HG02840 (cell line): ENCODE measurements at regions not wholly inside any gene's neighbourhood (a gene's known extent, or its start where the extent isn't known, plus 50 kb on each side); places are given as distances from the start of the nearest gene placed in this dataset.

Experiments
- ATAC-seq: cut with Tn5 transposase; IDR thresholded peaks from one replicate; pipeline ENCODE4 v1.9.1; 2021; ENCODE audit warnings: mild to moderate bottlenecking, moderate library complexity, moderate number of reproducible peaks; ENCODE audit not compliant: unreplicated experiment, low FRiP score

GRCh38 chr7:25821225-25821624 is 330.8 kb upstream of the NFE2L3 start:
- ATAC-seq, result no peak

GRCh38 chr7:25822823-25823222 is 329.2 kb upstream of the NFE2L3 start:
- no peak for ATAC-seq

GRCh38 chr7:25823571-25823970 is 328.4 kb upstream of the NFE2L3 start:
- ATAC-seq, result no peak

GRCh38 chr7:25828468-25828867 is 323.5 kb upstream of the NFE2L3 start:
- ATAC-seq, result no peak

- ATAC-seq, result no peak
Measured at GRCh38 chr7:25829663-25830062, 322.3 kb upstream of the NFE2L3 start.

GRCh38 chr7:25830215-25830614 is 321.8 kb upstream of the NFE2L3 start:
- no peak for ATAC-seq

GRCh38 chr7:25831062-25831691 is 320.8 kb upstream of the NFE2L3 start:
- no peak for ATAC-seq

GRCh38 chr7:25831831-25832411 is 320.1 kb upstream of the NFE2L3 start:
- ATAC-seq, result no peak

- ATAC-seq, result no peak
Measured at GRCh38 chr7:25832456-25832855, 319.5 kb upstream of the NFE2L3 start.

- no peak for ATAC-seq
Measured at GRCh38 chr7:25832929-25833328, 319.1 kb upstream of the NFE2L3 start.

- ATAC-seq, result no peak
Measured at GRCh38 chr7:25834050-25834449, 317.9 kb upstream of the NFE2L3 start.

GRCh38 chr7:25835197-25835596 is 316.8 kb upstream of the NFE2L3 start:
- no peak for ATAC-seq

GRCh38 chr7:25839084-25839769 is 312.8 kb upstream of the NFE2L3 start:
- ATAC-seq, result no peak

GRCh38 chr7:25840209-25840792 is 311.7 kb upstream of the NFE2L3 start:
- no peak for ATAC-seq

- no peak for ATAC-seq
Measured at GRCh38 chr7:25841575-25841974, 310.4 kb upstream of the NFE2L3 start.

GRCh38 chr7:25842201-25842733 is 309.7 kb upstream of the NFE2L3 start:
- no peak for ATAC-seq

- ATAC-seq, result no peak
Measured at GRCh38 chr7:25843467-25843866, 308.5 kb upstream of the NFE2L3 start.

GRCh38 chr7:25844102-25844870 is 307.7 kb upstream of the NFE2L3 start:
- no peak for ATAC-seq

- no peak for ATAC-seq
Measured at GRCh38 chr7:25845464-25845863, 306.5 kb upstream of the NFE2L3 start.

- no peak for ATAC-seq
Measured at GRCh38 chr7:25846722-25847121, 305.3 kb upstream of the NFE2L3 start.
